ENCODE measurements at regions not wholly inside any gene's neighbourhood (a gene's known extent, or its start where the extent isn't known, plus 50 kb on each side); places are given as distances from the start of the nearest gene placed in this dataset.

DNA sequence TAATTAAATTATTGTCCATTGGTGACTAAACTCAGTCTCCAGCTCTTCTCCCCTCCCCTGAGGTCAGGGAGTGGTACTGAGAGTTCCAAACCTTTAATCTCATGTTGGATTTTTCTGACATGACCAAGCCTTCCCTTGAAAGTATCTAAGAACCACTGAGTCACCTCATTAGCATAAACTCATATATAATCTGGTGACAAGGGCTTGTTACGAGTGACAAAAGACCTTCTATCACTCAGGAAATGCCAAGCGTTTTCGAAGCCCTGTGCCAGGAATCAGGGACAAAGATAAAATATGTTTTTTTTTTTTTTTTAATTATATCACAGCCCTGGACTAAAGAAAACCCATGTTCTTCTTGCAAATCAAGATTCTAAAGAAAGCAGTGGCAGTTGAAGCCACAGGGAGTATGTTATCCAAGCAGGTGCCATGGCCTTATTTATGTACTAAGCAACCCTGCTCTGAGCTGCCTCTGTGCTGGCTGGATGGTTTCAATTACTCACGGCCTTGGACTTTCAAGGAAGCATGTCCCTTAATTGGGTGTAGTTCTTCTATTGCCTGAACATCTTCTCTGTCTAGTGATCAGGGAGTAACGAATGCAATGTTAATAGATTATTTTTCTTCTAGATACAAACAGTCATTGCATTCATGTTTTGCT is 169.0 kb upstream of the PRKCQ start:
- POLR2A ChIA-PET = no interaction called here
- Histone ChIP-seq H3K4me3 (ENCODE audit: low read depth, low read length) (no peak overlapping the region), H3K4me1 (no peaks in the 10 kb centered on the region), H3K36me3 (ENCODE audit: control insufficient read depth, insufficient read depth, low read length) (no peaks in the 10 kb centered on the region), H3K9me3 (no peaks in the 10 kb centered on the region), H3K27me3 (replicated peaks; ENCODE audit: control insufficient read depth, insufficient read depth, low read length) (no peaks in the 10 kb centered on the region)
- no TSS peak for BruUV-seq (replicated peaks)
- H3K9me3 Mint-ChIP-seq (ENCODE audit: unreplicated experiment) = peaks cover 12% of the 10 kb centered on the region
- CTCF ChIA-PET = no interaction called here
- H3K27ac Mint-ChIP-seq (ENCODE audit: unreplicated experiment) = no peak overlapping the region
- peaks cover 24% of the 10 kb centered on the region for H3K27me3 Mint-ChIP-seq (ENCODE audit: insufficient read depth, unreplicated experiment)
- H3K4me1 Mint-ChIP-seq (ENCODE audit: low read depth, unreplicated experiment) = no peaks in the 10 kb centered on the region
- H3K36me3 Mint-ChIP-seq (ENCODE audit: insufficient read depth, unreplicated experiment) = no peaks in the 10 kb centered on the region
- DNase-seq = no peak
- no peak for TF ChIP-seq CTCF (IDR thresholded peaks at IDR 0.05; ENCODE audit: insufficient read depth in 1 of 2, low read depth in 1 of 2, low read length in 1 of 2, severe bottlenecking in 1 of 2, unreplicated experiment in 1 of 2)
- intact Hi-C loops (cut with micrococcal nuclease; ENCODE audit: unreplicated experiment) = no loop called here
- H3K4me3 Mint-ChIP-seq (ENCODE audit: unreplicated experiment) = no peak overlapping the region

DNA sequence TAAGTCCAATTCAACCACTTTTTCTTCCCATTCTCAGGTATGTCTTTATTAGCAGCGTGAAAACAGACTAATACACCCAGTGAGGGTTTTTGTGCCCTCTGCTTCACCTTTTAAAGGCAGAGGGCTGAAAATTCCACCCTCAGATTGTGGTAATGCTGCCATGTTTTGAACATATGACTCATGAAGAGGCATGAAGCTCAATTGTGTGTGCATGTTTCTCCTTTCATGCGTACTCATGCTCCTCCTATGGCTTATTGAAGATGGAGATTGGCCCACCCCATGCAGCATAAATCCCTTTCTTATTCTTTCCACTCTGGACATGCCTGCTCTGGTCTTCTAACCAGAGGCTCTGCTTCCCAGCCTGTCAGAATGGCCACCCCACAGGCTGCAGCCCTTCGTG is 168.0 kb upstream of the PRKCQ start:
- H3K9me3 Mint-ChIP-seq (ENCODE audit: unreplicated experiment) = peaks cover 12% of the 10 kb centered on the region
- no peak overlapping the region for H3K27ac Mint-ChIP-seq (ENCODE audit: unreplicated experiment)
- intact Hi-C loops (cut with micrococcal nuclease; ENCODE audit: unreplicated experiment) = no loop called here
- Histone ChIP-seq H3K9me3 (no peaks in the 10 kb centered on the region), H3K27me3 (replicated peaks; ENCODE audit: control insufficient read depth, insufficient read depth, low read length) (no peaks in the 10 kb centered on the region), H3K36me3 (ENCODE audit: control insufficient read depth, insufficient read depth, low read length) (no peaks in the 10 kb centered on the region), H3K4me3 (ENCODE audit: low read depth, low read length) (no peak overlapping the region), H3K4me1 (no peaks in the 10 kb centered on the region)
- H3K4me1 Mint-ChIP-seq (ENCODE audit: low read depth, unreplicated experiment) = no peaks in the 10 kb centered on the region
- BruUV-seq (replicated peaks) = no TSS peak
- ChIA-PET POLR2A (no interaction called here), CTCF (no interaction called here)
- H3K27me3 Mint-ChIP-seq (ENCODE audit: insufficient read depth, unreplicated experiment) = peaks cover 20% of the 10 kb centered on the region
- no peaks in the 10 kb centered on the region for H3K36me3 Mint-ChIP-seq (ENCODE audit: insufficient read depth, unreplicated experiment)
- no peak overlapping the region for H3K4me3 Mint-ChIP-seq (ENCODE audit: unreplicated experiment)
- no peak for TF ChIP-seq CTCF (IDR thresholded peaks at IDR 0.05; ENCODE audit: insufficient read depth in 1 of 2, low read depth in 1 of 2, low read length in 1 of 2, severe bottlenecking in 1 of 2, unreplicated experiment in 1 of 2)
- DNase-seq = no peak

GRCh38 chr10:6746782-6747181 is 166.7 kb upstream of the PRKCQ start:
- DNase-seq = no peak
- Histone ChIP-seq H3K4me1 (no peaks in the 10 kb centered on the region), H3K4me3 (ENCODE audit: low read depth, low read length) (no peak overlapping the region), H3K9me3 (no peaks in the 10 kb centered on the region), H3K27me3 (replicated peaks; ENCODE audit: control insufficient read depth, insufficient read depth, low read length) (no peaks in the 10 kb centered on the region), H3K36me3 (ENCODE audit: control insufficient read depth, insufficient read depth, low read length) (no peaks in the 10 kb centered on the region)
- ChIA-PET POLR2A (no interaction called here), CTCF (no interaction called here)
- Mint-ChIP-seq H3K27me3 (ENCODE audit: insufficient read depth, unreplicated experiment) (peaks cover 18% of the 10 kb centered on the region), H3K36me3 (ENCODE audit: insufficient read depth, unreplicated experiment) (no peaks in the 10 kb centered on the region), H3K9me3 (ENCODE audit: unreplicated experiment) (peaks cover 12% of the 10 kb centered on the region), H3K4me3 (ENCODE audit: unreplicated experiment) (no peak overlapping the region), H3K27ac (ENCODE audit: unreplicated experiment) (no peak overlapping the region), H3K4me1 (ENCODE audit: low read depth, unreplicated experiment) (no peaks in the 10 kb centered on the region)
- BruUV-seq (replicated peaks) = no TSS peak
- intact Hi-C loops (cut with micrococcal nuclease; ENCODE audit: unreplicated experiment) = no loop called here
- no peak for TF ChIP-seq CTCF (IDR thresholded peaks at IDR 0.05; ENCODE audit: insufficient read depth in 1 of 2, low read depth in 1 of 2, low read length in 1 of 2, severe bottlenecking in 1 of 2, unreplicated experiment in 1 of 2)
